Astrocyte of the cerebellum (primary cell): ENCODE measurements at regions not wholly inside any gene's neighbourhood (a gene's known extent, or its start where the extent isn't known, plus 50 kb on each side); places are given as distances from the start of the nearest gene placed in this dataset.
"Not testable (repeated sequence)": the region's sequence is repeated elsewhere in the genome, so short reads cannot be mapped to it uniquely, and the experiment has no call there.

Experiments used
- DNase-seq: peaks from one replicate; pipeline ENCODE4 v3.0.0-alpha.2; 2011; ENCODE audit warnings: low read depth
- H3K4me3 ChIP-seq: 2 replicates; pipeline ENCODE4 v1.5.1; 2011; ENCODE audit warnings: mild to moderate bottlenecking, low read depth, low read length, moderate library complexity
- CTCF ChIP-seq: IDR thresholded peaks from 2 replicates; pipeline ENCODE4 v1.5.1; 2012; ENCODE audit warnings: low read length, low read depth, moderate library complexity, mild to moderate bottlenecking; ENCODE audit errors: missing control alignments
- in situ Hi-C: cut with HindIII; loops from 2 replicates; pipeline ENCODE4 v1.10.0; 2017; ENCODE audit warnings: low sequenced_read_pairs

- peak; percentile 70 for DNase-seq
- no peak for TF ChIP-seq CTCF
- in situ Hi-C loops, result no loop called here
- no peak overlapping the region for H3K4me3 ChIP-seq
These were observed 78.6 kb downstream of the SPRY4 start for GRCh38 chr5:142246258-142246657.

DNA sequence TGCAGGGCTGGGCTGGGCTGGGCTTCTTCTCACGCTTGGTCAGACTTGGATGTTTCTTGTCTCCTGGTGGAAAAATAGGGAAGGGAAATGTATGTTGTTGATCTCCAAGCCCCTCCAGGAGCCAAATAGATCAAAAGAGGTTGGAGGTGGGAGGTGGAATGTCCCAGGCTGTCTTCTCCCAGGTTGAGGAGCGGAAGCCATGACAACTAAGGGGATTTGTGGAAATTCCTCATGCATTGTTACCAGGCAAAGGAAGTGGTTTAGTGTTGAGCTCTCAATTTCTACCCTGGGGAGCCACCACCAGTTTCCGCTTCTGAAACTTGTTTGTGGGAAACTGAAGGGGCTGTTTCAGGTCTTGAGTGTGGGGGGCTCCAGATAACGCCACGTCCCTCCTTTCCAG is 79.0 kb downstream of the SPRY4 start:
- H3K4me3 ChIP-seq, result no peak overlapping the region
- DNase-seq, result peak; percentile 28
- in situ Hi-C loops, result no loop called here
- no peak for TF ChIP-seq CTCF

DNA sequence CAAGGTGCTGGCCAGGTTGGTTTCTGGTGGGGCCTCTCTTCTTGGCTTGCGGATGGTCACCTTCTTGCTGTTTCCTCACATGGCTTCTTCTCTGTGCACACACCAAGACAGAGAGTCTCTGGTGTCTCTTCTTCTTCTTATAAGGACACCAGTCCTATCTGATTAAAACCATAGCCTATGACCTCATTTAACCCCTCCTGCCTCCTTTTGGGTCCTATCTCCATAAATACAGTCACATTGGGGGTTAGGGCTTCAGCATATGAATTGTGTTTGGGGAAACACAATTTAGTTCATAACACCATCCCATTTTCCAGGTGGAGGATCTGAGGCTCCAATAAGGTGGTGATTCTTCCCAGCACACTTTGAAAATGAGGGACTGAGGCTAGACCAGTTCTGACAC is 80.4 kb downstream of the SPRY4 start:
- in situ Hi-C loops, result no loop called here
- no peak for DNase-seq
- no peak overlapping the region for H3K4me3 ChIP-seq
- TF ChIP-seq CTCF, result no peak

- in situ Hi-C loops, result no loop called here
- no peak overlapping the region for H3K4me3 ChIP-seq
- TF ChIP-seq CTCF, result no peak
- no peak for DNase-seq
These were observed 82.5 kb downstream of the SPRY4 start for GRCh38 chr5:142242272-142242671.

DNA sequence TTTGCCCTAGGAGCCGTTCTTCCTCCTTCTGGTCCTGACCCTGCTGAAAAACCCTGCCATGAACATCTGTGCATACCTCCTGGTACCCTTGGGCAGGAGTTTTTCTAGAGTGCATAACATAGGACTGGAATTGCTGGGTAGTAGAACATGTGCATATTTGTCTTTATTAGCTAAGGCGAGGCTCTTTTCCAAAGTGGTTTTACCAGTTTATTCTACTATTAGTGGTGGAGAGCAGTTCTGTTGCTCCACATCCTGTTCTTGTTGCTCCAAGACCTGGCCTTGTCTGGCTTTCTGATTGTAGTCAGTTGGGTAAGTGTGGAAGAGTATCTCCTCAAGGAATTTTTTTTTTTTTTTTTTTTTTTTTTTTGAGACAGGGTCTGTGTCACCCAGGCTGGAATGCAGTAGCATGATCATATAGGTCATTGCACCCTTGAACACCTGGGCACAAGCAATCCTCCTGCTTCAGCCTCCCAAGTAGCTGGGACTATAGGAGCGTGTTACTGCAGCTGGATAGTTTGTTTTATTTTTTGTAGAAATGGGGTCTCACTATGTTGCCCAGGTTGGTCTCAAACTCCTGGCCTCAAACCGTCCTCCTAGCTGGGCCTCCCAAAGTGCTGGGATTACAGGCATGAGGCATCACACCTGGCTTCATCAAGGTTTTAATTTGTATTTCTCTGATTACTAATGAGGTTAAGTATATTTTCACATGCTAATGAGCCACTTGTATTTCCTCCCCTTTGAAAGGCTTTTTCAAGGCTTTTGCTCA is 85.2 kb downstream of the SPRY4 start:
- TF ChIP-seq CTCF, result no peak
- in situ Hi-C loops, result no loop called here
- no peak for DNase-seq
- no peak overlapping the region for H3K4me3 ChIP-seq

DNA sequence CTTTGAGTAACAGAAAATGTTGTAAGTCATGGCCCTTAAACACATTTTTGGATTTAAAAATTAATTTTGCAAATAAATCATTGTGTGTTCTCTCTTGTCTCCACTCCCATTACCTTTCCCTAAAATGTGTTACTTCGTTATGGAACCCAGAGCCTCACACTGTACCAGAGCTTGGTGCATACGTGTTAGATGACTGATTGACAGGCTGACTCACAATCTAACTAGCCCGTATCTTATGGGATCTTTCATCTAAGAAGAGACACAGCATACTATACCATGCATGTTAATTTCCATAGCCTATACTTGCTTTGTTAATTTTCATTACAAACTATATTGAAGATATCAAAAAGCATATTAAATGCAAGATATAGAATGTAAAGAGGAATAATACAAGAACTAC is 87.1 kb downstream of the SPRY4 start:
- in situ Hi-C loops, result no loop called here
- DNase-seq, result no peak
- no peak overlapping the region for H3K4me3 ChIP-seq
- no peak for TF ChIP-seq CTCF

DNA sequence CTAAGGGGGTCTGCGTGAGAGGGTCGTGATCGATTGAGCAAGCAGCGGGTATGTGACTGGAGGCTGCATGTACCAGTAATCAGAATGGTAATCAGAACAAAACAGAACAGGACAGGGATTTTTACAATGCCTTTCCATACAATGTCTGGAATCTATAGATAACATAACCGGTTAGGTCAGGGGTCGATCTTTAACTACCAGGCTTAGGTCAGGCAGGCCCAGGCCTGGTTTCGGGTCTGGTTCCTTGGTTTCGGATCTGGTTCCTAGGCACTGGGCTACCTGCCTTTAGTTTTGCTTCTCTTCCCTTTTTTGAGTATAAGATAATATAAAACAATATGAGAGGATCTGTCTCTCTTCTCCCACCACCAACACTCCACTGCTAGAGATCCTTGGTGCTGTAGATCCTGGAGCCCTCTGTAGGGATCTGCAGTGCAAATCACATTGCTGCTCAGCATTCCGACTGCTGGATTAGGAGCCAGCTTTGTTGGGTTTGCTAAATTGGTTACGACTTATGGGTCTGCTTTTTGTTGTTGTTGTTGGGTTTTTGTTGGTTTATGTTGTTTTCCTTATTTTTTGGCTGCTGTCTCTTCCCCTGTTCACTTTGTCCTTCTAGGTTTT is 88.0 kb downstream of the SPRY4 start:
- H3K4me3 ChIP-seq, in situ Hi-C loops, DNase-seq: not testable (repeated sequence)
